KBM-7 (cell line): ENCODE measurements at regions not wholly inside any gene's neighbourhood (a gene's known extent, or its start where the extent isn't known, plus 50 kb on each side); places are given as distances from the start of the nearest gene placed in this dataset.
A peak's percentile ranks its signal among the peaks of the same experiment; 100 is the strongest.

Source experiments
- DNase-seq: peaks from one replicate; pipeline ENCODE4 v3.0.0-alpha.2; 2015
- in situ Hi-C: fragments of 300-500 bp; cut with MboI; formaldehyde crosslinking; loops from 2 replicates; pipeline ENCODE4 v1.14.3; 2020; ENCODE audit warnings: low sequenced_read_pairs, low pct_unique_long_range_greater_than_20kb, mixed read lengths

GRCh38 chr2:41464395-41464794, 583.4 kb upstream of the PKDCC start:
- in situ Hi-C loops, result no loop called here
- DNase-seq, result no peak

- DNase-seq, result peak; percentile 11
- in situ Hi-C loops, result no loop called here
Observed at GRCh38 chr2:41475959-41476358, 571.9 kb upstream of the PKDCC start.

DNA sequence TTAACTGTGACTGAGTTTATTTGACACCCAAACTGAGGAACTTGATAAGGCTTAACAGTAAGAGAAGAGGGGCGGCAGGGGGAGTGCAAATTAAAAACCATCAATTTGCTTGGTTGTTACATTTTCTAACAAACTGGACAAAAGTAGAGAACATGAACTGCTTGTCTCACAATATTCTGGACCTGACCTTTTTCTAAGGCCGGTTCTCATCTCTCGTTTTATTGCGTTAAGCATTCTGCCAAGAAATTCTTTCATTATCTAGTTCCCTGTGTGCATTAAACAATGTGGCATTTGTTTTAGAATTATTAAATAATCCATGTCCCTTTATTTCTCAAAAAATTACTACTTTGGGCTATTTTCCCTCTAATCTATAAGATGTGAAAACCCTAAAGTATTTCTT, 565.2 kb upstream of the PKDCC start:
- in situ Hi-C loops, result no loop called here
- no peak for DNase-seq

- in situ Hi-C loops, result no loop called here
Observed at GRCh38 chr2:41483226-41483625, 564.6 kb upstream of the PKDCC start.

DNA sequence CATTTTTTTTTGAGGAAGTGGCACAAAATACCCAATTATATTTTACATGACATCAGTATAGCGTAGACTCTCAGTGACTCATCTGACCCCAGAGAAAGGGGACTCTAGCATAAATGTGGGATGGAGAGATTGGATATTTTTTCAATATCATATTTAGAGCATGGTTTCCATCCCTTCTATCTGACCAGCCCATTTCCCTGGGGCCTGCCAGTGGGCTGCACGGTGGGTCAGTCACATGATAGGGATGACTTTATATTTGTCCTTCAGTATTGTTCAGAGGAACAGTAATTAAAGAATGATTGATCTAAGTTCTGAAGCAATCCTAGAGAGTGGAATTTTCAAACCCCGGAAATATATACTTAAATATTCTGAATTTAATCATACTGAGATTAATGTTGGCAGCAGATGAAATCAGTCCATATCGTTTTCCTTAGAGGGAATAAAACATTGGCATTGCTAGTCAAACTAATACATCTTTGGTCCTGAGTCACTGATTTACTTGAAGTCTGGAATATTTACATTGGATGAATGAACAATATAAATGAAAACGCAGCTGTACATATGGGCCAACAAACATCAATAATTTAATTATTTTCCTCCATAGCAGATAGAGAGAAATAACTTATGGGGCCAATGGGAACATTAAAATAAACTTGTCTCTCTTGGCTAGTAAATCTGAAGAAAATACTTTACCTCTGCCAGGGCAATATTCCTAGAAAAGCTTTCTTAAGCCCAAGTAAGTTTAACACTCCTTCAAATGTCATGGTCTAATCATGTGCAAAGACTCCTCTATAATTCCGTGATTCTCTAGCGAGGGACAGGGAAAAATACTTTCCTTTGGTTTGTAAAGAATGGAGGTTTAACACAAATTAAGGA, 563.6 kb upstream of the PKDCC start:
- DNase-seq, result no peak
- in situ Hi-C loops, result no loop called here

More at GRCh38 chr2:41483226-41483625, 564.6 kb upstream of the PKDCC start:
- DNase-seq, result no peak

- no peak for DNase-seq
- in situ Hi-C loops, result no loop called here
Observed at GRCh38 chr2:41484858-41485234, 563.0 kb upstream of the PKDCC start.

DNA sequence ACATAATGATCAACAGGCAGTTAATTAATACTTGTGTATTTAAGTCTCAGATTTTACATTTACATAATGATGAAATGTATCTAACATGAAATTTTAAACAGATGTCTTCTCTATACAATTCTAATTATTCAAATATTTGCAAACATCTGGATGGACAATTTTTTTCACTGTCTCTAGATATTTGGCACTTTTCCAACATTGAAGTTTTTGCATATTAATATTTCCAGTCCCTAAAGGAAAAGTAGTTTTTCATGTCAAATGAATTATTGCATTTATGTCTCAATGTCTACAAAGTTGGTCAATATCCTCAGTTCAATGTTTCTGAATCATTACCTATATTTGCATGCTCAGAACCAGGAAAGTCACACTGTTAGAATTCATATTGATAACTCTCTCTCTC, 560.9 kb upstream of the PKDCC start:
- in situ Hi-C loops, result no loop called here

DNA sequence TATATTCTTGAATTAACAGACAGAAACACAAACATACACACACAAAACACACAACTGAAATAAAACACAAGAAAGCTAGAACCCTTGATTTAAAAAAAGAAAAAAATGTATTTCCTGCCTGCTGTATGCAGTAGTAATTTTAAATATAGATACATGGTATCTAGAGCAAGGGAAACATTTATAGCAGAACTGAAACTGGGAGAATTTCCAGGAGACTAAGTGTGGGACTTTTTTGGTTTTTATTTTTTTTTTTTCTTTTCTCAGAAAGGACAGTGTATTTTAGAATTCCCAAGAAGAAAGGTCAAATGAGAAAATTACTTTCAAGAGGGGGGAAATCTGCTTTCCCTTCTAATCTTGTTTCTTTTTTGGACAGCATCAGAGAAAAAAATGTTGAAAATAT, 558.9 kb upstream of the PKDCC start:
- in situ Hi-C loops, result no loop called here
- DNase-seq, result no peak

More for the DNA sequence above, 560.9 kb upstream of the PKDCC start:
- no peak for DNase-seq

DNA sequence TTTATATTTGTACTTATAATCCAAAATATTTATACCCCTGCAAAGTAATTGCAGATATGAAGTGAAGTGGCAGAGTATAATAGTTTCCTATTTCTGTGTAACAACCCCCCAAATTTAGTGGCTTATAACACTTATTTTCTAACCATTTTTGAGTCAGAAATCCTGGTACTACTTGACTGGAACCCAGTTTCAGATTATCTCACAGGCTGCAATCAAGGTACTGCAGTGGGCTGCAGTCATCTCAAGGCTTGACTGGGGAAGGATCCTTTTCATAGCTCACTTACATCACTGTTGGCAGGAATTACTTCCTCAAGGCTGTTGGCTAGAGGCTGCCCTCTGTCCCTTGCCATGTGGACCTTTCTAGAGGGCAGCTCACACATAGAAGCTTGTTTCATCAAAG, 558.2 kb upstream of the PKDCC start:
- no peak for DNase-seq
- in situ Hi-C loops, result no loop called here

- in situ Hi-C loops, result no loop called here
- DNase-seq, result no peak
Observed at GRCh38 chr2:41495050-41495449, 552.8 kb upstream of the PKDCC start.

DNA sequence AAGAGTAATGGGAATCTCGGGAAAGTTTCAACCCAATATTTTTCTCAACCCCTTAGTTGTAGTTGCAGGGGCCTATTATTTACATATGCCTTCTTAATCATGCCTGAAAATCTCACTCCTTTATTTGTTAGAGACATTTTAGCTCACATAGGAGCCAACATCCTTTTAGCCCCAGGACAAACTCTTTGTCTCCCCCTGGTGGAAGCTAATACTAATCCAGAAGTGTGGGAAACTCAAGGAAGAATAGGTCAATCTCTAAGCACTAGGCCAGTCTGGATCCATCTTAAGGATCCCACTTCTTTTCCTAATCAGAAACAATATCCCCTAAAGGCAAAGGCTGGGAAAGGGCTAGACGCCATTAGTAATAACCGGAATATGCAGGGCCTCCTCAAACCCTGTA, 550.9 kb upstream of the PKDCC start:
- in situ Hi-C loops, result no loop called here
- peak; percentile 23 for DNase-seq

DNA sequence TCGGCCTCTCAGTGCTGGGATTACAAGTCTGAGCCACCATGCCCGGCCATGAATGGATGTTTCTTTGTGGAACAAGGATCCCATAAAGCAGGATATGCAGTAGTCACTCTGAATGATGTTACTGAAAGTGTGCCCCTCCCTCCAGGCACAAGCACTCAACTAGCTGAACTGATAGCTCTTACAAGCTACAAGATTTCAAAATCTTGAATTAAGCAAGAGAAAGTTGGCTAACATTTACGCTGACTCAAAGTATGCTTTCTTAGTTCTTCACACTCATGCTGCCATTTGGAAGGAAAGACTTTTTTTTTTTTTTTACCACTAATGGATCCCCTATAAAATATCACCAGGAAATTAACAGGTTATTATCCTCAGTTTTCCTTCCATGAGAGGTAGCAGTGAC, 549.0 kb upstream of the PKDCC start:
- in situ Hi-C loops, result no loop called here
- DNase-seq, result no peak

- in situ Hi-C loops, result no loop called here
- DNase-seq, result no peak
Observed at GRCh38 chr2:41500895-41501294, 546.9 kb upstream of the PKDCC start.

GRCh38 chr2:41502752-41503151, 545.1 kb upstream of the PKDCC start:
- in situ Hi-C loops, result no loop called here
- no peak for DNase-seq

DNA sequence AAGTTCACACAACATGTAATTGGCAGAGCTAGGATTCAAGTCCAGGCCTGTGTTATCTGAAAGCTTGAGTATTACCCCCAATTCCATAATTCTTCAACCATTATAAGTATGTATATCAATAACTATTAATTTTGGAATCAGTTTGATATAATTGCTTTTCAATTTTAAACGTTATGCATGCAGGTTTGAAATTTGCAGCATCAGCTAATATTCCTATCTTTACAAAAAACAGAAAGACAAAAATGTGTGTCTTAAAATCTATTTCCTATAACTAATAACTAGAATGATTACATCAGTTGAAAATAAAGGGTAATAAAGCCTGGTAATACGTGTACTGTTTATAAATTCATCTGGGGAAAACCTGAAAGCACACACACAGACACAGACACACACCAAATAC, 543.3 kb upstream of the PKDCC start:
- in situ Hi-C loops, result no loop called here
- DNase-seq, result no peak

GRCh38 chr2:41510108-41510507, 537.7 kb upstream of the PKDCC start:
- no peak for DNase-seq
- in situ Hi-C loops, result no loop called here

DNA sequence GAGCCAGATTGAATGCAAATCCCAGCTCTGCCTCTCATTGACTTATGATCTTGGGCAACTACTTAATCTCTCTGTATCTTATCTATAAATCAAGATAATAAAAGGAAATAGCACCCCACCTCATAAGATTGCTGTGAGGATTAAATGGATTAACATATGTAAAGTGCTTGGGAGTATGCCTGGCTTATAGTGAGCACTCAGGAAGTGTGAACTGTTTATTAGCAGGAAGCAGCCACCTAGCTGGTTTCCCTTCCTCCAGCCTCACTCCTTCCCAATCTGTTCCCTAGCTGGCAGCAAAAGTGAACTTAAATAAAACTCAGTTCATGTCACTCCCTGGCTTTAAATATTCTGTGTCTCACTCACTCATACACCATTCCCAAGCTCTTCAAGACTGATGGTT, 526.6 kb upstream of the PKDCC start:
- no peak for DNase-seq
- in situ Hi-C loops, result no loop called here

DNA sequence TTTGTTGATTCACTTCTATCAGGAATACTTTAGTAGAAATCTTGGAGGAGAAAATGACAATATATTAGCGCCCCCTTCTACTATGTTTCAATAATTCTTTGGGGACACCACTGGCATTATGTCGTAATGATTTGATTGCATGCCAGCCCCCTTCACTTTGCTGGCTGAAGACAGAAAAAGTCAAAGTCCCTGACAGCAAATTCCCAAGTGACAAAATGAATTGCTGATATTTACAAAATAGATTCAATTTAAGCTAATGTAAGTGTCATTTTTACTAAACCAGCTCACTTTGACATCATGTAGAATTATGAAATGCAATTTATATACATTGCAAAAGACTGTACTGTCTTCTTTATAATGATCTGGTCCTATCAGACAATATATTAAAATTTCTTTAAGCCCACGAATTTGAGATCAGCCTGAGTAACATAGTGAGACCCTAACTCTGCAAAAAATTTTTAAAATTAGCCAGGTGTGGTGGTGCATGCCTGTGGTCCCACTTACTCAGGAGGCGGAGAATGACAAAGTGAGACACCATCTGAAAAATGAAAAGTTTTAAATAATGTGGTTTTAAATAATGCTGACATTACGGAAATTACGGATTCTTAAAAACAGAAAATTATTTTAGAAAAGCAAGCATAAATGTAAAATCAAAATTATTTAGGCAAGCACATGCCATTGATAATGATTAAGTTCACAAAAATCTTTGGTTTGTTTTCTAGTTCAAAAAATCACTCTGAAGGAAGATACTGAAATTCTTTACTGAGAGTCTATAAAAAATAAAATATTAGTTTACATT, 520.1 kb upstream of the PKDCC start:
- in situ Hi-C loops, result no loop called here
- DNase-seq, result no peak

DNA sequence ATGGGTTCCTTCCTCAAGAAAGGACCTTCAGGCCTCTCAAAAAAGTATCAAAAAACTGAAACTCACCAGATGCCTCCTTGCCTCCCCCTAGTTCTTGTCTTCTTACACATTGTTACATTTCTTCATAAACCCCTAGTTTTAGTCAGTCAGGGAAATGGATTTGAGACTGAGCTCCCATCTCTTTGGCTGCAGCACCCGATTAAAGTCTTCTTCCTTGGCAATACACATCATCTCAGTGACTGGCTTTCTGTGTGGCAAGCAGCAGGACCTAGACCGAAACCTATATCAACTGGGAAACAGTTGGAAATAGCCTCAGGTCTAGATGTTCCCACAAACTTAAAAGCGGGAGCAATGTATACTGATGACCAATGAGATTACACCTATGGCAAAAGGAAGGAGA, 512.2 kb upstream of the PKDCC start:
- in situ Hi-C loops, result no loop called here
- no peak for DNase-seq

DNA sequence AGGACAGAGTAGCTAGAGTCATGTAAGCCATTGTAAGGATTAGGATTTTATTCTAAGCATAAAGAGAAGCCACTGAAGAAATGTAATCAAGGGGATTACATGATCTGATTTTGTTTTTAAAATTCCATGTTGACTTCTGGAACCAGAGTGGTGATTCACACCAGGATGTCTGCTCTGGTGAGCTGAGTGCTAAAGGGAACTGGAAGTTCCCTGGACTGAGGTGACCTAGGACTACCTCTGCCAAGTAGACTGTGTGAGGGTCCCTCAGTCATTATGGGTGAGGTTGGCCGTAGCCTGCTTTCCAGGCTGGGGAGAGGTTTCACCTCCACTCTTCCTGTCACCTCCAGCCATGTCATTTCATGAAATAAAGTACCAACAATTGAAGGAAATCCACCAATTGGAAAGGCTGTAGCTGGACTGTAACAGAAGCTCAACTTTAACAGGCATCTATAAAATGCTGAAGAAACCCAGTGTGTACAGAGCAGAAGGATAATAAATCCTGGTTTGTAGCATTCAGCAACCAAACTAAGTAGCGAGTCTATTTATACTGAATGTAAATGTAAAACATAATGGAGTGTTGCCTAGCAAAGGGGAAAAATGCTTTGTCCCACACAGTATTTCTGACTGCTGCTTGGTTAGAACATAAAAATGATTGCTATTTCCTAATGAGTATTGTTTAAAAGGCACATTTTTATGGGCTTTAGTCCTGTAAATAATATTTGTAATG, 507.4 kb upstream of the PKDCC start:
- no peak for DNase-seq
- in situ Hi-C loops, result no loop called here
